HuH-7.5 (cell line): ENCODE measurements at regions not wholly inside any gene's neighbourhood (a gene's known extent, or its start where the extent isn't known, plus 50 kb on each side); places are given as distances from the start of the nearest gene placed in this dataset.
A peak's percentile ranks its signal among the peaks of the same experiment; 100 is the strongest.
"Not testable (repeated sequence)": the region's sequence is repeated elsewhere in the genome, so short reads cannot be mapped to it uniquely, and the experiment has no call there.

ENCODE experiments used
- DNase-seq: peaks from one replicate; pipeline ENCODE4 v3.0.0; 2011; ENCODE audit warnings: low spot score

DNA sequence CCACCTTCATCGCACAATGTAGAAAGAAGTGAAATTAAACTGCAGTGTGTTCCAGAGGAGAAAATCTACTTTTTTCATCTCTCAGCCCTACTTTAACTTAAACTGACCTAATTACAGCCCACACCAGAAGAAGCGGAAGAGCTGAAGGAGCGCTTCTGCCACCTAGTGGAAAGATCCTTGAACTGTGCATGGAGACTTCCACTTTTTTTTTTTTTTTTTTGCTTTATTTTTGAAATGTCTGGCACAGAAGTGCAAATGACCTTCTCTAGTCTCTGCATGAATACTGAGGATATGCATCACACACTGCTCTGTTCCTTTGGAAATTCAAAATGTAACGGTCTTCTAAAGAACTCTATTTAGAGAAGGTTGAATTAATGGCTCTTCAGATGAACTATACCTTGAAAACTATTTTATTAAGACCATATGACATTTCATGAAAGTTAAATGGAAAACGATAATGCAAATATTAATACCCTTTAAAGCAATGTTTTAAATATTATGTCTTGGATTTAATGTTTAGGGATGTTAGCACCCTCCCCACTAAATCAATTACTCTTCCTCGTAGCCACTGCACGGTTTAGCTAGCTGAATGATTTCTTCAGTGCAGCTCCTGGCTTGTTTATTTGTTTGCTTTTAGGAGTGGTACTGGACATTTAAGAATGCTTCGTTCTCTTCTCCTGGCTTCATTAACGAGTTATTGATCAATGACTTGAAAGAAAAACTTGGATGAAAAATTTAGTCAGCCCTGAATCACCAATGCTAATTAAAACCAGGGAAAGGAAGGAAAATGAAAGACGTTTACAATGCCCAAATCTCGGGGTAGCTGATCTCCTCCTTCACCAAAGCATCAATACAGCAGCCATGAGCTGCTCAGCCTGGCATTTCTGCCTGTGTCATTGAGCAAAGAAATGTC, 569.6 kb upstream of the GJE1 start:
- peak; percentile 25 for DNase-seq

DNA sequence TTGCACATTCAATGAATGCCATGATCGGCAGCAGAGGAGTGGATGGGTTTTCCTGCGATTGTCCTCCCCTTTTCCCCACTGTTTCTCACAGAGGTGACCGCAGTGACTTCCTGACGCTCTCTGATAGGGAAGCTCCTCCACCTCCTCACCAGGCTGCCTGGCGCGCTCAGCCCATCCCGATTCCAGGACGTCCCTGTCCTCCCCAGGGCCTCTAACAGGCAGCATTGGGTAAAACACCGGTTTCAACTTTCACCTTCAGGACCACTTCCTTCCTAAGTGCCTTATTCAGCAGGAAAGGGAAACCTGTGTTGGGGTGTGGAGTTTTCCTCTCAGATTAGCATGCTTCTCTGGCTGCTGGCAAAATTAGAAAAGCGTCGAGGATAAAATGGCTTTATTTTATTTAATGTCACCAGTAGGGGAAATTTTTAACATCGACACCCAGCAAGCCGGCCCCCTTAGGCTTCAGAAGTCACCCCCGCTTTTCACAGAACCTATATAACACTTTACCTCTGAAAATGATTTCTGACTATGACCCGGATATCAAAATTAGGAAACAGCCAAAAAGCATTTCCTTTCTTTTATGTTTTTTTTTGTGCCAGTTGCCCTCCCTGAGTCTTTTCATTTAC, 570.4 kb upstream of the GJE1 start:
- DNase-seq: no peak

GRCh38 chr6:141561154-141561553, 571.6 kb upstream of the GJE1 start:
- DNase-seq: no peak

GRCh38 chr6:141552463-141552862, 580.3 kb upstream of the GJE1 start:
- DNase-seq: peak; percentile 32

DNA sequence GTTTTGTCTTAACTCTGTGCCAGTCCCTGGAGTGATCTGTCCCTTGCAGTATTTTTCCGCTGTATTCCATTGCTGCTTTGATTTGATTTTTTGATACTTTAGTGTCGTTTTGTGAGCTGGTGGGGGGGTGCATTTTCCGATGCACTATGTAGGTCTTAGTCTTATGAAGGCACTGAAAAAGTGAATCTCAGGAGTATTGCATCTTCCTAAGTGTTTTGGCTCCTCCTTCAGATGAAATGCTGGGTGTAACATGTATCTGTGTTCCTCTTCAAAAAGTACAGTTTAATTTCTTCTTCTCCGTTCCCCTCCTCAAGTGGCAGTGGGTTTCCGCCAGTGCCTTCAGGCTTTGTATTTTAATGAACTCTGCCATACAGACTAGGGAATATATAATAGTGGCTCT, 580.7 kb upstream of the GJE1 start:
- DNase-seq: no peak

DNA sequence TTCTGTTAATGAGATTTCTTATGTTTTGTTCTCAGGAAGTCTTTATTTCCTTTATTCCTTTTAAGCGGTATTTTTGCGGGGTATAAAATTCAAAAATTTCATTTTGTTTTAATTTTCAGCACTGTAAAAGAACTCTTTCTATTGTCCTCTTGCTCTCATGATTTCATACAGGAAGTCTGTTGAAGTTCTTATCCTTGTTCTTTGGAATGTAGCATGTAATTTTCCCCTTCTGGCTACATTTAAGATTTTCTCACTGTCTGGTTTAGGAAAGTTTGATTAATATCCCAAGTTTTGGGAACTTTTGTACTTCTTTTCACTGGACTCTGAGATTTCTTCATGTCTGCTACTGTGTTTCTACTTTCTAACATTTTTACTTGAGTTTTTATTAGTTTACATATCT, 581.4 kb upstream of the GJE1 start:
- no peak for DNase-seq

DNA sequence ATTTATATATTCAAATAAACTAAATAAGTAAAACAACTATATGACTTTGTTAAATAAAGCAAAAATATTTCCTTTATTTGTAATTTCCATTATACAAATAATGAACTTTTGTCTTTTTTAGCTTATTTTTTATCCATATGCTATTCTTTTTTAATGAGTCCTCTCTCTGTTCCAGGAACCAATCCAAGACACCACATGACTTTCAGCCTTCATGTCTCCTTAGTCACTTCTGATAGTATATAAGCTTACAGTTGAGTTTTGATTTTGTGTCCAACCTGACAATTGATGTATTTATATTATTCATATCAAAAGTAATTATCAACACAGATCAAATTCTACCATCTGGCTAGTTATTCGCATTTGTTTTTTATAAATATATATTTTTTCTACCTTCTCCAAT, 582.3 kb upstream of the GJE1 start:
- no peak for DNase-seq

- no peak for DNase-seq
Measured at GRCh38 chr6:141548966-141549365, 583.8 kb upstream of the GJE1 start.

DNA sequence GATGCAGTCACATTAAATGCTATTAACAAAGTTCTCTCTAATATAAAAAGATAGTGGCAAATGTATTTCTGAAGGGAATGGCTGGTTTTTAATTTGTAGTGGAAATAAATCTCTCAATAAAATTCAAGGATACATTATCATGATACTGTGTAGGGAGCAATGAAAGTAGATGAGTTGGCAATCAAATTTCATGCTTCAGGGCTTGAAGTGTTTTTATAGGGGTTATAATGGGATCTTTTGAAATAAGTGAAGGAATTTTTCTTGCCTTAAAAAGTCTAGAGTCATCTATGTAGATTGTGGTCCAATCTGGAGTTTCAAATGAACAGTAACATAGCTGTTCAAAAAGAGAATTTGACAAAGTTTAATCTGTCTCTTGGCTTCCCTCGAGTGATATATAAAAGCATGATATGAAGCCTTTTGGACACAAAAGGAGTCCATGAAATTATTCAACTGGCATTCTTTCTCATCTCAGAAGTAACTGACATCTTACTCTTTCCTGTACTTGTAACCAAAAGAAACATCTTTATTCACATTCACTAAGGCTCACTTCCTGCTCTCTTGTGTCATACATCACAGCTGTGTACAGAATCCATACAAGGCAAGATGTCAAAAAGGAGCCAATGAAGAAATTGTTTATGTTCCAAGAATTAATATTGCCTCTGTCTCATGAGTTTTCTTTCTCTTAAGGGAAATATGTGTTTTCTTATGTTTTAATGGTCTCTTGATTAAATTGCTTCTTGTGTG, 591.0 kb upstream of the GJE1 start:
- no peak for DNase-seq

- DNase-seq: no peak
Measured at GRCh38 chr6:141540207-141540606, 592.5 kb upstream of the GJE1 start.

- no peak for DNase-seq
Measured at GRCh38 chr6:141539617-141540016, 593.1 kb upstream of the GJE1 start.

DNA sequence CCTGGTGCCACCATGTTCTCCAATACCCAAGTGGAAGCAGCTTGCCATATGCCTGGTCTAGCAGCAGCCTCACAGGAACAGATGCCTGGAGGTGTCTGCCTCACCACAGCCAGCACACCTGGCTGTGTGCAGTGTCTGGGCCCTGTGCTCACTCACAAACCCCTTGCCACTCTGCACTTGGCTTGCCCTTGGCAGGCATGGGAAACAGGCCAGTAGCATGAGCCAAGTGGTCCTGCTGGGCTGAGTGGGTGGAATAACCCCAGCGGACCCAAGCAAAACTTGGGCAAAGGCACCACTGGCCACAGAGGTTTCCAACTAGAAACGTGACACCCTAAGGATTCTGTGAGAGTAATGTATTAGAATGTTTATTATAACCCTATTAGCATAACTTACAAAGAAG, 600.5 kb upstream of the GJE1 start:
- no peak for DNase-seq

DNA sequence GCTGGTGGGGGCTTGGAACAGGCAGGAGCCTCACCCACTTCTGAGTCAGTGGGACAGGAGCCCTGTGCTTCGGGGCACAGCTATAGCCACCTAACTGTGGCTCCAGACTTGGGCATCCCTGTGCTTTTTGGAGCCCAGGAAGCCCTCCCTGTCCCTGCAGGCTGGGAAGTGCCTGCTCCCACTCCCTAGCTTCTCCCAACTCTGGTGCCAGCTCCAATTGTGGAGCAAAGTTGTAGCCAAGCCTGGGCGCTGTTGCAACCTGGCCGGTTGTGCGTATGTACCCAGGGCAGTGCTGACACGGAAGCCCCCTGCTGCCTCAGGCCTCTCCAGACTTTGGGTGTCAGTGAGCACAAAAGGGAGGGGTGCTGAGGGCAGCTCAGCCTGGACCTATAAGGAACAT, 601.7 kb upstream of the GJE1 start:
- DNase-seq: no peak

GRCh38 chr6:141528596-141528995, 604.1 kb upstream of the GJE1 start:
- DNase-seq: no peak

GRCh38 chr6:141526985-141527384, 605.7 kb upstream of the GJE1 start:
- peak; percentile 8 for DNase-seq

DNA sequence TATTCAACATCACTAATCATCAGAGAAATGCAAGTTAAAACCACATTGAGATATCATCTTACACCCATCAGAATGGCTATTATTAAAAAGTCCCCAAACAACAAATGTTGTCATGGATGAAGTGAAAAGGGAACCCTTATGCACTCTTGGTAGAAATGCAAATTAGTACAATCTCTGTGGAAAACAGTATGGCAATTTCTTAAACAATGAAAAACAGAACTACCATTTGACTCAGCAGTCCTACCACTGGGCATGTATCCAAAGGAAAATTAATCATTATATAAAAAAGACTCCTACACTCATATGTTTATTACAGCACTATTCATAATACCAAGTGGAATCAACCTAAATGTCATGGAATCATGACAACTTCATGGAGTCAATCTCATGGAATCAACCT, 611.3 kb upstream of the GJE1 start:
- DNase-seq: no peak

DNA sequence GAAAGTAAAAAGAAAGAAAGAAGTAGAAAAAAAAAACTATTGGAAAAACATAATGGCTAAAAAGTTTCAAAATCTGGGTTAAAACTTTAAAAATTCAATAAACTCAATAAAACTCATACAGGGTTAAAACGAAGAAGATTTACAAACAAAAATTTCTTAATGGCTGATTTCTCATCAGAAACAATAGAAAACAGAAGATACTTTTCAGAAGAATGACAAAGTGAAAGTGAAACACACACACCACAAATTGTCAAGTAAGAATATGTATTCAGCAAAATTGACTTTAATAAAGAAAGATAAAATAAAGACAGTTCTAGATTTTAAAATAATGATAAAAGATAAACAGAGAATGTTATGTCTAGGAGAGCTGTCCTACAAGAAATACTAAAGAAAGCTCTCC, 618.9 kb upstream of the GJE1 start:
- DNase-seq: no peak

DNA sequence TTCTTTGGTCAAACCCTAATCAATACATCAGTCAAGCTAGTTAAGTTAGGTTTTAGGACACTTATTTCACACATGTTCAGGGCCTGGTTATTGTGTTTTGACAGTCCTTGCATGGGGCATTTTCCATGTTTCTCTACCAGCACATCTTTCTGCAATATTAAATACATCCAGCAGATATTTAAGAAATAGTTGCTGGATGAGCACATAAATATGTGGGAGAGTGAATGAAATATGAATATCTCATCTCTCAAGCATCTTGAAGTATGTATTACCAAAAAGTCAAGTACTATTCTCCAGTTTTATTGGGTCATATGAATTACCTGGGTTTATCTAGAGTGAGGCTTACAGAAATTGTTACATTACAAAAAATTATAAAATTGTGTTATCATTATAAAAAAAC, 621.9 kb upstream of the GJE1 start:
- no peak for DNase-seq

DNA sequence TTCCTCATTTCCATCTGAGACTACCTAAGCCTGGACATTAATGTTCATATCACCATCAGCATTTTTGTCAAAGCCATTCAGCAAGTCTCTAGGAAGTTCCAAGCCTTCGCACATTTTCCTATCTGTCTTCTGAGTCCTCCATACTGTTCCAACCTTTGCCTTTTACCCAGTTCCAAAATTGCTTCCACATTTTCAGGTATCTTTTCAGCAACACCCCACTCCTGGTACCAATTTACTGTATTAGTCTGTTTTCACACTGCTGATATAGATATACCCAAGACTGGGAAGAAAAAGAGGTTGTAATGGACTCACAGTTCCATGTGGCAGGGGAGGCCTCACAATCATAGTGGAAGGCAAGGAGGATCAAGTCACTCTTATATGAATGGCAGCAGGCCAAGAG, 626.7 kb upstream of the GJE1 start:
- DNase-seq: not testable (repeated sequence)

- DNase-seq: not testable (repeated sequence)
Measured at GRCh38 chr6:141504318-141504717, 628.4 kb upstream of the GJE1 start.

DNA sequence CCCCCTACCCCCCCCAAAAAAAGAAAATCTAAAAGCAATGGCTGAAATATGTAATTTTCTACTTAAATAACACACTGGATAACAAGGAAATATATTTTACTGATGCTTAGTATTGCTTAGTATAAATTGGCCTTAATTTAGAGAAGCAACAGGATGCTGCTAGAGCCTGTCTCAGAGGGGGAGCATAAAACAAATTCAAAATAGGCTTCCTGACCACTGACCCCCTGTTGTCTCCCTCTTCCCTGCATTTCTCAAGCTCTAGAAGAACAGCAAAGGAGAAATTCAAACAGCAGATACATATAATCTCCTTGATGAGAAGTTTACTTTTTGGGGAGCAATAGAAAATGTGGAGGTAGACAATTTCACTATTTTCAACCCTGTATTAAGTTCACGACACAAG, 631.1 kb upstream of the GJE1 start:
- no peak for DNase-seq

DNA sequence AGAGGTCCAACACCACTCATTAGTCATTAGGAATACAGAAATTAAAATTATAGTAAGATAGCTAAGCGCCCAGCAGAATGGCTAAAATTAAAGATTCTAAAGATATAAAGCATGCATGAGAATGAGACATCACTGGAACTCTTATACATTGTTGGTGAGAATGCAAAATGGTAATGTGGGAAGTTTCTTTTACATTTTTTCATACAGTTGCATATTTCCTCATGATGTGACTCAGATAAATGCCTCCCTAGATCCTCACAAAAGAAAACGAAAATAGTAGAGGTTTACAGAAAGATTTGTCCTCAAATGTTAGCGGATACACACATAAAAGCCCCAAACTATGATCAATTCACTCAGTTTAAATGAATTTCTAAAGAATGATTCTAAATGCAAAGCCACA, 633.7 kb upstream of the GJE1 start:
- DNase-seq: no peak
